GM04504 (cell line): ENCODE measurements at regions not wholly inside any gene's neighbourhood (a gene's known extent, or its start where the extent isn't known, plus 50 kb on each side); places are given as distances from the start of the nearest gene placed in this dataset.
A peak's percentile ranks its signal among the peaks of the same experiment; 100 is the strongest.
"Not testable (repeated sequence)": the region's sequence is repeated elsewhere in the genome, so short reads cannot be mapped to it uniquely, and the experiment has no call there.

Source experiments
- DNase-seq: peaks from one replicate; pipeline ENCODE4 v3.0.0-alpha.2; 2012; ENCODE audit warnings: low read depth

DNA sequence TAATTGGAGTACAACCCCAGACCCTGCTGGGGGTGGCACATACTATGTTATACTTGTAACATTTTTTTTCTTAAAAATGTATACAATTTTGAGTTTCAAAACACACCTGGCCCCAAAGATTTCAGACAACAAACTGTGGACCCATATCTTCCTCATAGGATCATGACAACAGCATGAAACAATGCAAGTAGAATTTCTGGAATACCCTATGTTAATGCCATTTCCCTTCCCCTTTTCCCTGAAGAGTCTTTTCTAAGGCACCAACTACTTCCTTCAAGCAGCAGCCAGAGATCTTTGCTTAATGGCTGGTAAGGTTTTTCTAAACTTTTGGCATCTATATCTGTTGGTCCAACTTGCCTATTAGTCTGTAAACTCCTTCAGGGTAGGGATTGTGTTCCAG, 99.9 kb upstream of the SERBP1 start:
- DNase-seq = no peak

GRCh38 chr1:67532452-67533216, 102.4 kb upstream of the SERBP1 start:
- peak; percentile 61 for DNase-seq

DNA sequence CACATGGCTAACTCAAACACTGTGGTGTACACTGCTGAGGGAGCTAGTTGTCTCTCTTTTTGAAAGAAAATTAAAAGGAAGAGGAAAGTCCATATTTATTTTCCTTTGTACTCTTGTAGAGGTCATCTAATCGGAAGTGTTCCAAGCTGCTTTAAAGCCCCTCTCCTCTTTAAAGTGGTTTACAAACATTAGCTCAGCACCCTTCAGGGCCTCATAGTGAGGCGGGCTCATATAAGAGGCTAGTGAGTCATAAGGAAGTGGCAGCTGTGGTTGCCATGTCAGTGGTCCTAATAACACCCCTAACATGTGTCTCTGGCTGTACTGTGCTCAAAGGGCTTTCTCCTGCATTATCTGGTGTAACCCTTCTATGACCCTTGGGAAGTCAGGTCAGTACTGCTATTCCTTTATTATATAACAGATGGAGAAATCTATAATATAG, 104.4 kb upstream of the SERBP1 start:
- DNase-seq = no peak

GRCh38 chr1:67535474-67535873, 105.3 kb upstream of the SERBP1 start:
- peak; percentile 75 for DNase-seq

DNA sequence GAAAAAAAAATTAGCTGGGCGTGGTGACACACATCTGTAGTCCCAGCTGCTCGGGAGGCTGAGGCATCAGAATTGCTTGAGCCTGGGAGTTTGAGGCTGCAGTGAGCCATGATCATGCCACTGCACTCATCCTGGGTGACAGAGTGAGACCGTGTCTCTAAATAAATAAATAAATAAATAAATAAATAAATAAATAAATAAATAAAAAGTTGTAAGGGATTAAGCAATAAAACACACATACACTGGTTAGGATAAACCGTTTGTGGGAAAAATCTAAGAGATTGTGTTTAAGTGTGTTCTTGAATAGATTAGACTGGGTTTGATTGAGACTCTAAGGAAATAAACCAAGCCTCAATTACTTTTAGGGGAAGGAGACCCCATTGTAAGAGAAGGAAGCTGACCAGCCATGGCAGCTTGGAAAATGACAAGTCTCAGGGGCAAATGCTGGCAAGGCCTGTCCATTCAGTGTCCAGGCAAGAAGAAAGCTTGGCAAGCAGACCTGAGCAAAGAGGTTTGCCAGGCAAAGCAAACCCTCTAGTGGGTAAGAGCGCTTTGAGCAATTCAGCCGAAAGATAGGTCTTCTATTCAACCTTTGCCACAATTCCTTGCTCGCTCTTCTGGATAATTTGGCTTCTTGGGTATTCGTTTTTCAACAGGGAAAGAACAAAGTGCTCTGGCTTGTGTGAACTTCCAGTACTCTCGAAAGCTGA, 106.9 kb upstream of the SERBP1 start:
- DNase-seq = no peak

GRCh38 chr1:67537667-67538018, 107.4 kb upstream of the SERBP1 start:
- DNase-seq = no peak

DNA sequence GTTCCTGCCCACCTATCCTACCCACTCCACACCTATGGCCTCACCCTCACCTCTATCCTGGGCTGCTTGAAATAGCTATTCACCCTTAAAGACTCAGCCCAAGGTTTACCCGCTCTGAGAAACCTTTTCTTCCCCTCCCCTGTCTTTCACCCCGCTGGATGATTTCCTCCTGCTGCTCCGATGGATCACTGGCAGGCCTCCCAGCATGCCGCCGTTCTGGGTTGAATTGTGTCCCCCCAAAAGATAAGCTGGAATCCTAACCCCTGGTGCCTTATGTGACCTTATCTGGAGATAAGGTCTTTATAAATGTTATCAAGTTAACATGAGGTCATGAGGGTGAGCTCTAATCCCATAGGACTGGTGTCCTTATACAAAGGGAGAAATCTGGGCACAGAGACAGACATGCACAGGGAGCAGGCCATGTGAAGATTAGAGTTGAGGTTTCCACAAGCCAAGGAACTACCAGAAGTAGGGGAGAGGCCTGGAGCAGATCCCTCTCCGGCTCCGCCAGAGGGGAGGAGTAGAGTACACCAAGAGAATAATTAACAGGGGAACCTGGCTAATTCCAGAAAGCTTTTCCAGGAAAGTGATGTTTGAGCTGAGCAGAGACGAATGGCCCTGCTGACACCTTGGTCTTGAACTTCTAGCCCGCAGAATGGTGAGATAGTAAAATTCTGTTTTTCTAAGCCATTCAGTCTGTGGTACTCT, 110.0 kb upstream of the SERBP1 start:
- no peak for DNase-seq

GRCh38 chr1:67540733-67541125, 110.5 kb upstream of the SERBP1 start:
- no peak for DNase-seq

GRCh38 chr1:67542747-67543146, 112.5 kb upstream of the SERBP1 start:
- DNase-seq = no peak

DNA sequence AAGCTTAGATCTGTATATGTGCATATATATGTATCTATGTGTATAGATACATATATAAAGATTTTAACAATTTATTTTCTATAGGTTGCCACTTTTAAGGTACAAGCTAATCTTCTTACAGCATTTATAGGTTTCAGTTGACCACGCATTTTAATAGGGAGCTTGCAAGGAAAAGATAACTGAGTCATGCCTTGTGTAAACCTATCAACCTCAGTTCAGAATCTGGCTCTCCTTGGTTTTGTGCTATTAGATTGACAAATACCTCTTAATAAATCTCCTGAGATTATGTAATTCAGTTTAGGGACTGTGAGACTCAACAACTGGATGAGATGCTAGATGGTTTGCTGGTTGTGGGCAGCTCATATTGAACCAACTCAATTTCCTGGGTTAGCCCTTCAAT, 114.7 kb upstream of the SERBP1 start:
- no peak for DNase-seq

- DNase-seq = no peak
Observed at GRCh38 chr1:67545364-67545763, 115.2 kb upstream of the SERBP1 start.

GRCh38 chr1:67551375-67551774, 121.2 kb upstream of the SERBP1 start:
- no peak for DNase-seq

DNA sequence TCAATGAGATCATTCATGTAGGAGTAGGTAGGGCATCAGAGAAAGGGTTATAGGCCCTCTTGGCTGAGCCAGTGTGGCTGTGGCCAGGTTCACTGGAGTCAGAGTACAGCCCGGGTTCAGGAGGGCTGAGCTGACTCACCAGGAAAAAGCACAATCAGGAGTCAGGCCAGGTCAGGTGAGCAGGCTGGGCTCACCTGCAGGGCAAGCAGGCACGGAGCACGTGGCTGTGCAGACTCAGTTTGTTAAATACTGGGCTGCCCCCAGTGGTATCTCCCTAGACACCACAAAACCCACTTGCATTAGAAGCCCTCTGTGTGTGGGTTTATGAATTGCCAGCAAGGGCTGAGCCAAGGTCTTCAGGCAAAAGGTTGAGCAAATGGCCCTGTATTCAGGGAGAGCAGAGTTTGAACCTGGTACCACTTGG, 122.1 kb upstream of the SERBP1 start:
- DNase-seq = no peak

- not testable (repeated sequence) for DNase-seq
Observed at GRCh38 chr1:67554204-67554603, 124.0 kb upstream of the SERBP1 start.

DNA sequence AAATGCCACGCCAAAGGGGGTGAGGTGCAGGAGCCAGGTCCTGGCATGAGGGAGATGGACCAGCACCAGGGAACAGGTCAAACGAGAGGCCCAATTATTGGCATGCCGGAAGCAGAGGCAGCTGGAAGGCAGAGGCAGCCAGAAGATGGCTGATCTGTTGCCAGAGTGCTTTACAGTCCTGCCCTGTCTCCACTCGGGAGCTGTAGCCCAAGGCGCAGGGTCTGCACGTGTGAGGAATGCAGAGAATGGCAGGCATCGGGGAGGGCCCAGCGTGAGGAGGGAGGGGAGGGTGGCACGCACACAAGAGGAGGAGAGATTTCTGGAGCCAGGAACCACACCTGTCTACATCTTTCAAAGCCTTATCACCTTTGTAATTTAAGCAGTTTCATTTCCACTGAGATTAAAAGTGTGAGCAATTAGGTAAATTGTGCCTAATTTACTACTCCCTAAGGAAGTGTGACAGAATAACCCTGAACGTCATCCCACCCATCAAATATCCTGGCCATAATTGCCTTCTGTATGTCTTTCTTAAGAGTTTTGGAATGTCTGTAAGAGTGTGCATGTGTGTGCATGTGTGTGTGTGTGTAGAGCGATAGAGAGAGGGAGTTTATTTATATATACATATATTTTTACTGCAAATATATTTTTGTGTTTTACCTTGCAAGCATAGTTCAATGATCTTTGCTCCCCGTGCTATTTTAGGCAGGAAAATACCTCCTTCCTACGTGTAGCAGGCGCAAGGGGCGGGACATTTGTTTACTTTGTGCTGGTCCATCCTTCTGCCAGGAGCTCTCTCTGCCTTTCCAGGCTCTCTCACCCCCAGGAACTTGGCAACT, 125.5 kb upstream of the SERBP1 start:
- no peak for DNase-seq

DNA sequence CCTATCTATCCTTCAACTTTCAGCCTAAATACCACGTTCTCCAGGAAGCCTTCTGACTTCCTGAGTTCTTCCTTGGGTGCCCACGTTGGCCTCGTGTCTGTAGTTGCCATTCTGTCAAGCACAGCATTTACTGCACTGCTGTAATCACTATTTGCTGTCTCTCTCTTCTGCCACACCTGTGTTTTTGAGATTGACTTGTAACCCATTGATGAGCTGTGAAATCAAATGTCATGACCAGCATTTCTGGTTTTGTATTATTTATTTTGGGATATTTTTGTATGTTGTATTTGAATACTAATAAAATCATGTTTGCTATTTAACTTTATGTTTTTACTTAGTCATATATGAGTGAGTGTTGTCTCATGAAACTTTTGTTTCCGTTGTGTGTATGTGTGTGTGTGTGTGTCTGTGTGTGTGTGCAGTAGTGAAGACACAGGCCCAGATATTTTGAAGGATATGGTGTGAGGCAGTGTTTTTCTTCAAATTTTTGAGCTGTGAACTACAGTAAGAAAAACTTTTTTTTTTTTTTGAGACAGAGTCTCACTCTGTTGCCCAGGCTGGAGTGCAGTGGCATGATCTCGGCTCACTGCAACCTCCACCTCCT, 126.2 kb upstream of the SERBP1 start:
- DNase-seq = no peak

DNA sequence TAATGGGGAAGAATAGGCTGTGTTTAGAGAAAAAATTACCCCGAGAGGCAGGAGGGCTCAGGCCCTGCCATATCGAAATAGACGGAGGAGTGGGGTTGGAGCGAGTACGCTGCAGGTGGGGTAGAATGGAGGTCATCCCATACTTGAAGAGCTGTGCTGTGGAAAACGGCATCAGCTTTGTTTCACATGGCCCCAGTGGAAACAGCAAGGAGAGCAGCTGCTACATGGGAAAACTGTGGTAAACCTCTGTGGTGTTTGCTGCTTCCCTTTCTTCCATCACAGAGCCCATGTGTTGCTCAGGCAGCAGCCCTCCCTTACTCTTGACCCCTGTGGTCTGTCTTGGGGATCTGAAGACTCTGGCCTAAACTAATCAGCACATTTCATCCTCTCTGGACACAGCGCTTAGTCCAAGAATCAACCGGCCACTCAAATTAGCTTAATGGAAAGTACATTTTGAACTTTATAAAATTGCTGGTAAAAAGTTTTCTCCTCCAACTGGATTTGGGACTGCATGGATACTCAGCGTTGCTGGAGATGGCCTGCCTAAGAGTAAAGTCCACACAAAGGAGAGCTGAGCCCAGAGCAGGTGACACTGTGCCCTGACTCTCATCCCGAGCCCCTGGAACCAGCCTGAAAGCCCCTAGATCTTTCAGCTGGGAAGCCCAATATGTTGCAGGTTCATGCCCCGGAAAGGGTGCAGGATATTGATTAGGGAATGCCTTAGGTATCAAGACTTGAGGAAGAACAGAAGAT, 127.1 kb upstream of the GADD45A start:
- no peak for DNase-seq

DNA sequence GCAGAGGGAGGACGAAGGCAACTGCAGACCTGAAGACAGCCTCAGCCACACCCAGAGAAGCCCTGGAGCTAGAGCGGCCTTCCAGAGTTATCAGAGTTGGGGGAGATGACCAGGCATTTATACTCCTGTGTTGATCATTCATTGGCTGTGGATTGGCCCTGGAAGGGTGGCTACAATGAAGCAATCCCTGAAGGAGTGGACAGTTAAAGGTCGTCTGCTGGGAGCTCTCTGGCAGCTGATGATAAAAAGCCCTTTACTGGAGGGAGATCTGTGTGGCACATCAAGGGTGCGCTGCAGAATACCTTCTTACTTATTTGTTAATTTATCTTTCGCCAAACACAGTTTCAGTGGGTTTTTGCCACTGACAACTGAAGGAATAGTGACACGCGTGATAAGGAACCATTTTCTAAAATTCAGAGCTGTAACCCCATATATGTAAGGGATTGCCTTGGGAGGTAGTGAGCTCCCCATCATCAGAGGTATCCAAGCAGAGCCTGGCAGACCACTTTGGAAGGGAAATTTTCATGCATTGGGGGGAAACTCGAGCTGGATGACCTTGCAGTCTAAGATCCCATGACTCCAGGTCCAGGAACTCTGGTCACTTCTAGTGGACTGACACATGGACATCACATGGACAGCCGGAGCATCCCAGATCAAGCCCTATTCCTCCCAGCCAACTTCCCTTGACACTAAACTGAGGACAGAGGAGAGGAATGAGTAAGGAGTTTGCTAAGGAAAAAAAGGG, 126.4 kb upstream of the GADD45A start:
- DNase-seq = no peak

GRCh38 chr1:67559222-67559700, 125.7 kb upstream of the GADD45A start:
- DNase-seq = peak; percentile 69
